ENCODE measurements at regions not wholly inside any gene's neighbourhood (a gene's known extent, or its start where the extent isn't known, plus 50 kb on each side); places are given as distances from the start of the nearest gene placed in this dataset.
"Not testable (repeated sequence)": the region's sequence is repeated elsewhere in the genome, so short reads cannot be mapped to it uniquely, and the experiment has no call there.

- not testable (repeated sequence) for TF ChIP-seq POLR2A (IDR thresholded peaks at IDR 0.05; ENCODE audit: low read depth); CTCF (IDR thresholded peaks at IDR 0.05)
Measured at GRCh38 chr7:110320285-110320684, 770.6 kb upstream of the LRRN3 start.

Measured in esophagus muscularis mucosa (tissue), 3 donors.